ENCODE measurements at regions not wholly inside any gene's neighbourhood (a gene's known extent, or its start where the extent isn't known, plus 50 kb on each side); places are given as distances from the start of the nearest gene placed in this dataset.
"Not testable (repeated sequence)": the region's sequence is repeated elsewhere in the genome, so short reads cannot be mapped to it uniquely, and the experiment has no call there.

- no peak for DNase-seq
- intact Hi-C loops (cut with DNase I) = no loop called here
Observed at GRCh38 chr4:104549736-104550135, 55.0 kb upstream of the CXXC4 start.

- intact Hi-C loops (cut with DNase I) = no loop called here
- DNase-seq = no peak
Observed at GRCh38 chr4:104559502-104559901, 64.8 kb upstream of the CXXC4 start.

GRCh38 chr4:104571341-104571740 lies 76.6 kb upstream of the CXXC4 start:
- no peak for DNase-seq
- intact Hi-C loops (cut with DNase I) = no loop called here

GRCh38 chr4:104574371-104574770 lies 79.7 kb upstream of the CXXC4 start:
- DNase-seq = no peak
- intact Hi-C loops (cut with DNase I) = no loop called here

- intact Hi-C loops (cut with DNase I) = no loop called here
- DNase-seq = no peak
Observed at GRCh38 chr4:104575278-104575677, 80.6 kb upstream of the CXXC4 start.

- intact Hi-C loops (cut with DNase I) = no loop called here
- no peak for DNase-seq
Observed at GRCh38 chr4:104577405-104577804, 82.7 kb upstream of the CXXC4 start.

- intact Hi-C loops (cut with DNase I) = not testable (repeated sequence)
- DNase-seq = peak in 1 of 10 donors; percentile 50
Observed at GRCh38 chr4:104581476-104581875, 86.8 kb upstream of the CXXC4 start.

GRCh38 chr4:104582056-104582455 lies 87.4 kb upstream of the CXXC4 start:
- peak in 2 of 10 donors; percentile 38 to 72 for DNase-seq
- intact Hi-C loops (cut with DNase I) = not testable (repeated sequence)

GRCh38 chr4:104589264-104589868 lies 94.7 kb upstream of the CXXC4 start:
- no peak for DNase-seq
- intact Hi-C loops (cut with DNase I) = no loop called here

GRCh38 chr4:104591510-104591911 lies 96.8 kb upstream of the CXXC4 start:
- DNase-seq = peak in 2 of 10 donors; percentile 18 to 57
- intact Hi-C loops (cut with DNase I) = no loop called here

- no peak for DNase-seq
- intact Hi-C loops (cut with DNase I) = no loop called here
Observed at GRCh38 chr4:104592183-104592582, 97.5 kb upstream of the CXXC4 start.

GRCh38 chr4:104593019-104593418 lies 98.3 kb upstream of the CXXC4 start:
- no peak for DNase-seq
- intact Hi-C loops (cut with DNase I) = no loop called here

GRCh38 chr4:104596189-104596588 lies 101.5 kb upstream of the CXXC4 start:
- no peak for DNase-seq
- intact Hi-C loops (cut with DNase I) = no loop called here

- intact Hi-C loops (cut with DNase I) = no loop called here
- DNase-seq = no peak
Observed at GRCh38 chr4:104615496-104615895, 120.8 kb upstream of the CXXC4 start.

- intact Hi-C loops (cut with DNase I) = no loop called here
- peak in 1 of 10 donors; percentile 28 for DNase-seq
Observed at GRCh38 chr4:104615926-104616325, 121.2 kb upstream of the CXXC4 start.

- intact Hi-C loops (cut with DNase I) = no loop called here
- DNase-seq = peak in 5 of 10 donors; percentile 12 to 55 (median 40)
Observed at GRCh38 chr4:104616401-104616820, 121.7 kb upstream of the CXXC4 start.

- DNase-seq = no peak
- intact Hi-C loops (cut with DNase I) = no loop called here
Observed at GRCh38 chr4:104625706-104626105, 131.0 kb upstream of the CXXC4 start.

- intact Hi-C loops (cut with DNase I) = no loop called here
- no peak for DNase-seq
Observed at GRCh38 chr4:104629601-104630000, 134.9 kb upstream of the CXXC4 start.

- intact Hi-C loops (cut with DNase I) = no loop called here
- no peak for DNase-seq
Observed at GRCh38 chr4:104630272-104630671, 135.6 kb upstream of the CXXC4 start.

GRCh38 chr4:104631000-104631399 lies 136.3 kb upstream of the CXXC4 start:
- DNase-seq = no peak
- intact Hi-C loops (cut with DNase I) = no loop called here

- intact Hi-C loops (cut with DNase I) = no loop called here
- no peak for DNase-seq
Observed at GRCh38 chr4:104641418-104641817, 146.7 kb upstream of the CXXC4 start.

- intact Hi-C loops (cut with DNase I) = no loop called here
- DNase-seq = no peak
Observed at GRCh38 chr4:104642521-104642920, 147.8 kb upstream of the CXXC4 start.

GRCh38 chr4:104643805-104644204 lies 149.1 kb upstream of the CXXC4 start:
- no peak for DNase-seq

More at GRCh38 chr4:104643805-104644204, 149.1 kb upstream of the CXXC4 start:
- intact Hi-C loops (cut with DNase I) = no loop called here
